Left lung (tissue), 4 donors: ENCODE measurements at regions not wholly inside any gene's neighbourhood (a gene's known extent, or its start where the extent isn't known, plus 50 kb on each side); places are given as distances from the start of the nearest gene placed in this dataset.

Experiments used
- ATAC-seq: fragments of 200-7000 bp; cut with Tn5 transposase; one replicate; pipeline ENCODE4 v1.9.1; 2020; ENCODE audit warnings: moderate library complexity
- DNase-seq, 4 donors: peaks; one replicate each; pipeline ENCODE4 v3.0.0-alpha.2; 2013 to 2020
- H3K27ac ChIP-seq, 2 donors: fragments of 200-600 bp; sonication (generic) in 1 of 2; one replicate each; pipeline versions ENCODE4 v1.5.0 to v1.8.0; 2020 to 2021
- H3K27me3 ChIP-seq, 2 donors: fragments of 200-600 bp; sonication (generic) in 1 of 2; one replicate each; pipeline versions ENCODE4 v1.5.0 to v1.8.0; 2020 to 2021
- H3K36me3 ChIP-seq, 2 donors: fragments of 200-600 bp; sonication (generic) in 1 of 2; one replicate each; pipeline versions ENCODE4 v1.5.0 to v1.8.0; 2020 to 2021
- H3K4me1 ChIP-seq, 2 donors: fragments of 200-600 bp; one replicate each; pipeline ENCODE4 v1.8.0; 2021
- H3K4me3 ChIP-seq, 2 donors: fragments of 200-600 bp; sonication (generic) in 1 of 2; one replicate each; pipeline versions ENCODE4 v1.5.0 to v1.8.0; 2020 to 2021; ENCODE audit warnings: mild to moderate bottlenecking in 1 of 2
- H3K9me3 ChIP-seq, 2 donors: fragments of 200-600 bp; sonication (generic) in 1 of 2; one replicate each; pipeline versions ENCODE4 v1.5.0 to v1.8.0; 2020 to 2021
- CTCF ChIP-seq, 2 donors: fragments of 200-600 bp; sonication (generic) in 1 of 2; IDR thresholded peaks; one replicate each; pipeline versions ENCODE4 v1.5.0 to v1.8.0; 2021; ENCODE audit warnings: antibody characterized with exemption in 2 of 2
- intact Hi-C, 2 donors: fragments of 100-400 bp; cut with DNase I; formaldehyde crosslinking; loops; one replicate each; pipeline versions ENCODE4 v1.11.2 to v1.14.2; 2022
- donor health status: DM: no; HTN: yes; CAD: no.
- donor health status: DM: no; HTN: no; CAD: no.

GRCh38 chr2:225184948-225185347 is 142.7 kb upstream of the DOCK10 start:
- Histone ChIP-seq H3K4me1 (no peaks in the 10 kb centered on the region), H3K36me3 (no peaks in the 10 kb centered on the region), H3K27ac (no peak overlapping the region), H3K9me3 (no peaks in the 10 kb centered on the region), H3K4me3 (no peak overlapping the region), H3K27me3 (no peaks in the 10 kb centered on the region)
- TF ChIP-seq CTCF (IDR thresholded peaks at IDR 0.05) = no peak
- intact Hi-C loops = no loop called here
- DNase-seq (no peak), ATAC-seq (no peak)

GRCh38 chr2:225182126-225182525 is 139.9 kb upstream of the DOCK10 start:
- no peak for DNase-seq
- Histone ChIP-seq H3K36me3 (no peaks in the 10 kb centered on the region), H3K9me3 (no peaks in the 10 kb centered on the region), H3K4me1 (no peaks in the 10 kb centered on the region), H3K27me3 (no peaks in the 10 kb centered on the region), H3K27ac (no peak overlapping the region), H3K4me3 (no peak overlapping the region)
- no peak for TF ChIP-seq CTCF (IDR thresholded peaks at IDR 0.05)
- no peak for ATAC-seq
- intact Hi-C loops = no loop called here

GRCh38 chr2:225177098-225177497 is 134.8 kb upstream of the DOCK10 start:
- no peak overlapping the region for H3K27ac ChIP-seq
- H3K4me3 ChIP-seq = no peak overlapping the region
- no peak for TF ChIP-seq CTCF (IDR thresholded peaks at IDR 0.05)
- DNase-seq = no peak
- H3K9me3 ChIP-seq = no peaks in the 10 kb centered on the region
- no peaks in the 10 kb centered on the region for H3K4me1 ChIP-seq
- intact Hi-C loops = no loop called here
- ATAC-seq = no peak
- H3K27me3 ChIP-seq = no peaks in the 10 kb centered on the region
- H3K36me3 ChIP-seq = no peaks in the 10 kb centered on the region

DNA sequence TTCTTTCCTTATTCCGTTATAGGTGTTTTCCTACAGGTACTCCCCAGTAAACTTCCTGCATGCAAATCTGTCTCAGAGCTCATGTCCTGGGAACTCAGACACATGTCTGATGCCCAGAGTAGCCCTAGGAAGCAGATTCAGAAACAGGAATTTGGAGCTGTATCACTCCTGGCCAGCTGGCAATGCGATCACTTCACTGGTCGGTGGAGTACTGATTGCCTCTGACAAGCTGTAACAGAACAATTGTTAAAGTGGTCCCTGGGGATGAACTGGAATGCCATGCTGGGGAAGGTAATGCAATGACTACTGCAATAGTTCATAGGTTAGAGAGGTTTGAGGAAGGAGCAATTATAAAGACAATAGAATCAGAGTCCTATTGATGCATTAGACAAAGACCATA is 131.6 kb upstream of the DOCK10 start:
- no peak for ATAC-seq
- DNase-seq = no peak
- Histone ChIP-seq H3K9me3 (no peaks in the 10 kb centered on the region), H3K27ac (no peak overlapping the region), H3K4me1 (no peaks in the 10 kb centered on the region), H3K27me3 (no peaks in the 10 kb centered on the region), H3K4me3 (no peak overlapping the region), H3K36me3 (no peaks in the 10 kb centered on the region)
- intact Hi-C loops = no loop called here
- TF ChIP-seq CTCF (IDR thresholded peaks at IDR 0.05) = no peak

- H3K4me3 ChIP-seq = no peak overlapping the region
- ATAC-seq = peak; percentile 50
Measured at GRCh38 chr2:225171350-225171749, 129.1 kb upstream of the DOCK10 start.

More at GRCh38 chr2:225171350-225171749, 129.1 kb upstream of the DOCK10 start:
- Histone ChIP-seq H3K27me3 (no peaks in the 10 kb centered on the region), H3K4me1 (no peaks in the 10 kb centered on the region), H3K27ac (no peak overlapping the region), H3K36me3 (no peaks in the 10 kb centered on the region), H3K9me3 (no peaks in the 10 kb centered on the region)
- no peak for DNase-seq
- intact Hi-C loops = no loop called here
- no peak for TF ChIP-seq CTCF (IDR thresholded peaks at IDR 0.05)
